HG03565 (cell line): ENCODE measurements at regions not wholly inside any gene's neighbourhood (a gene's known extent, or its start where the extent isn't known, plus 50 kb on each side); places are given as distances from the start of the nearest gene placed in this dataset.
"Not testable (repeated sequence)": the region's sequence is repeated elsewhere in the genome, so short reads cannot be mapped to it uniquely, and the experiment has no call there.

Source experiments
- ATAC-seq: cut with Tn5 transposase; IDR thresholded peaks from one replicate; pipeline ENCODE4 v1.9.1; 2021; ENCODE audit warnings: mild to moderate bottlenecking, moderate library complexity; ENCODE audit not compliant: unreplicated experiment

- no peak for ATAC-seq
Measured at GRCh38 chr13:50403311-50403710, 388.1 kb downstream of the KCNRG start.

- no peak for ATAC-seq
Measured at GRCh38 chr13:50404116-50404515, 388.9 kb downstream of the KCNRG start.

- no peak for ATAC-seq
Measured at GRCh38 chr13:50404769-50405168, 389.5 kb downstream of the KCNRG start.

GRCh38 chr13:50406831-50407230 lies 391.6 kb downstream of the KCNRG start:
- no peak for ATAC-seq

GRCh38 chr13:50408068-50408467 lies 392.8 kb downstream of the KCNRG start:
- no peak for ATAC-seq

GRCh38 chr13:50409220-50409619 lies 394.0 kb downstream of the KCNRG start:
- ATAC-seq: no peak

GRCh38 chr13:50410921-50411746 lies 395.9 kb downstream of the KCNRG start:
- ATAC-seq: no peak

GRCh38 chr13:50412046-50412617 lies 396.9 kb downstream of the KCNRG start:
- ATAC-seq: no peak

- no peak for ATAC-seq
Measured at GRCh38 chr13:50414640-50415039, 399.4 kb downstream of the KCNRG start.

- no peak for ATAC-seq
Measured at GRCh38 chr13:50415428-50415827, 400.2 kb downstream of the KCNRG start.

GRCh38 chr13:50417597-50417996 lies 402.4 kb downstream of the KCNRG start:
- no peak for ATAC-seq

- no peak for ATAC-seq
Measured at GRCh38 chr13:50419331-50419865, 404.2 kb downstream of the KCNRG start.

- ATAC-seq: no peak
Measured at GRCh38 chr13:50419896-50420295, 404.7 kb downstream of the KCNRG start.

- no peak for ATAC-seq
Measured at GRCh38 chr13:50420718-50421472, 405.7 kb downstream of the KCNRG start.

GRCh38 chr13:50421473-50422130 lies 406.4 kb downstream of the KCNRG start:
- ATAC-seq: no peak

- no peak for ATAC-seq
Measured at GRCh38 chr13:50422181-50423148, 407.2 kb downstream of the KCNRG start.

- no peak for ATAC-seq
Measured at GRCh38 chr13:50424993-50425392, 409.7 kb downstream of the KCNRG start.

GRCh38 chr13:50425772-50426171 lies 410.5 kb downstream of the KCNRG start:
- no peak for ATAC-seq

GRCh38 chr13:50426927-50427326 lies 411.7 kb downstream of the KCNRG start:
- ATAC-seq: no peak

GRCh38 chr13:50427511-50427910 lies 412.3 kb downstream of the KCNRG start:
- not testable (repeated sequence) for ATAC-seq
